Skeletal muscle tissue (tissue), 3 donors: ENCODE measurements at regions not wholly inside any gene's neighbourhood (a gene's known extent, or its start where the extent isn't known, plus 50 kb on each side); places are given as distances from the start of the nearest gene placed in this dataset.

Experiments
- H3K27ac ChIP-seq: one replicate; pipeline ENCODE4 v1.7.0; 2013; ENCODE audit warnings: mild to moderate bottlenecking, low read depth, low read length, inconsistent platforms
- H3K27me3 ChIP-seq, 3 donors: one replicate each; pipeline ENCODE4 v1.7.0; 2013; ENCODE audit warnings: low read length in 3 of 3; ENCODE audit not compliant: control insufficient read depth in 3 of 3, insufficient read depth in 3 of 3
- H3K36me3 ChIP-seq, 3 donors: one replicate each; pipeline ENCODE4 v1.7.0; 2013; ENCODE audit warnings: low read length in 3 of 3; ENCODE audit not compliant: control insufficient read depth in 3 of 3, insufficient read depth in 3 of 3
- H3K4me1 ChIP-seq, 3 donors: one replicate each; pipeline ENCODE4 v1.7.0; 2013; ENCODE audit warnings: low read length in 3 of 3, mild to moderate bottlenecking in 3 of 3; ENCODE audit not compliant: control insufficient read depth in 3 of 3, insufficient read depth in 3 of 3
- H3K4me3 ChIP-seq, 3 donors: one replicate each; pipeline ENCODE4 v1.7.0; 2013; ENCODE audit warnings: low read length in 3 of 3
- H3K9ac ChIP-seq, 3 donors: one replicate each; pipeline ENCODE4 v1.7.0; 2013; ENCODE audit warnings: low read length in 3 of 3, mild to moderate bottlenecking in 3 of 3, moderate library complexity in 2 of 3, low read depth in 1 of 3
- H3K9me3 ChIP-seq, 3 donors: one replicate each; pipeline ENCODE4 v1.7.0; 2013; ENCODE audit warnings: low read length in 3 of 3; ENCODE audit not compliant: control insufficient read depth in 3 of 3
- donor health status: Osteomylitis.

DNA sequence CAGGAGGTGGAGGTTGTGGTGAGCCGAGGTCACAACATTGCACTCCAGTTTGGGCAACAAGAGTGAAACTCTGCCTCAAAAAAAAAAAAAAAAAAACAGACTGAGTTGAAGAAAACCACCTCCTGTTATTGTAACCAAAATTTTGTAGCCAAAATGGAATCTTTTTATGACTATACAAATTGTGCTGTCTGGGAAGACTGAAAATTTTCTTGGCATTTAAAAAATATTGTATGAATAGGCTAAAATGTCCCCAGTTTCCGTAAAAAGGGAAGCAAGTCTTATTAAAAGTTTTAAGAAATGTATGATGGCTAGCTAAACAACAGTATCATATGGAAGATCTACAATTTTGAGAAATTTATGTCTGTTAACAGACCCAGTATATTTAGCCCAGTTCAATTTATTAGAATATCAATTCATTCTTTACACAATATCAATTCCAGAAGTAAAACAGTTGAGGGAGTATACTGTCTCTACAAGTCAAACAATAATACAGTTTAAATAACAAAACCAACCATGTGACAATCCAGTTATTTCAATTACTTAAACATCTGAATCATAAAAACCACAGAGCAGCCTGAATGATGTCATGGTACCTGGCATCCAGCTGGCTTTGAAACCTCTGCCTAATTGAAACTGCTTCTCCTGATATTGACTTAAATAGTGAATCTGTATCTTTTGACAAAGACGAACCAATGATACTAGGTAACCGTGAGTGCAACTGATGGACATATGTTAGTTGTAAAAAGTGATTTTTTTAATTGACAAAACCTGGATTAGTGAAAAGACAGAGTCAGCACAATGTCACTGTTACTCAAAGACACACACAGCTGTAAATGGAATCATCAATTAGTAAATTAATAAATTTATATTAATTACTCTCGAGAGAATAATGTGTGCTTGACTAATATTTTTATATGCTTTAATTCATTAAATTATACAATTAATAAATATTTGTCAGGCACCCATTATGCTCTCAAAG lies 166.6 kb upstream of the MARCKS start:
- H3K9ac ChIP-seq = no peak overlapping the region
- H3K36me3 ChIP-seq = no peaks in the 10 kb centered on the region
- H3K4me1 ChIP-seq = no peaks in the 10 kb centered on the region
- no peaks in the 10 kb centered on the region for H3K27me3 ChIP-seq
- H3K9me3 ChIP-seq = no peaks in the 10 kb centered on the region
- no peak overlapping the region for H3K27ac ChIP-seq
- no peak overlapping the region for H3K4me3 ChIP-seq

DNA sequence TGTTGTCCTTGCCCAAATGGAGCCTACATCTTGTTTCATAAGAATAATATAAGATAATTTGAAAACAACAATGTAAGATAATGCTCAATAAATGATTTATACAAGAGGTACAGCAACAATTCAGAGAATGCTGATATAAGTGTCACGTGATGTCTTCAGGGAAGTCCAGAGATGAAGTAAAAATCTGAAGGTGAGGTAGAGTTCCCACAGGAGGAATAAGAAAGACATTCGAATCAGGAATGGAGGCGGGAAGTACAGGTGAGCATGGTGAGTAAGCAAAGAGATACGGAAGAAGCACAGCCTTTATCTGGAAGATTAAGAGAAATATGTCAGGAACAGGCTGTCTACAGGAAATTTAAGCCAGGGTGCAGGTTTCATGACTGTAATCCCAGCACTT lies 165.9 kb upstream of the MARCKS start:
- H3K4me3 ChIP-seq = no peak overlapping the region
- H3K27me3 ChIP-seq = no peaks in the 10 kb centered on the region
- H3K9ac ChIP-seq = no peak overlapping the region
- H3K27ac ChIP-seq = no peak overlapping the region
- no peaks in the 10 kb centered on the region for H3K36me3 ChIP-seq
- no peaks in the 10 kb centered on the region for H3K4me1 ChIP-seq
- H3K9me3 ChIP-seq = no peaks in the 10 kb centered on the region

DNA sequence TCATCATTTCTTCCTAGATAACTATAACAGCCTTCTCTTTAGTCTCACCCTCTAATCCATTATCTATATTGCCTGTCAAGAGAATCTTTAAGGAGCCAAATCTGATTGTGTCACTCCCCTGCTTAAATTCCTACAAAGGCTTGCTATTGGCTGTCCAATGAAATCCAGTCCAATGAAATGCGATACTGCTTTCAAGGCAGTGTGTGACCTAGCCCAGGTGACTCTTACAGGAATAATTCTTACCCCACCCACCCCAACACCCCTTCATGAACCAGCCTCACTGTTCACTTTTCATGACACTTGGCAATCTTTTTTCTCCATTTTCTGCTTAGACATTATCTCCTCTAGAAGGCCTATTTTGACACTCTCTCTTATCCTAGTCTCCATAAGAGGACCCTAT lies 163.3 kb upstream of the MARCKS start:
- Histone ChIP-seq H3K27ac (no peak overlapping the region), H3K27me3 (no peaks in the 10 kb centered on the region), H3K4me1 (no peaks in the 10 kb centered on the region), H3K9me3 (no peaks in the 10 kb centered on the region), H3K36me3 (no peaks in the 10 kb centered on the region), H3K4me3 (no peak overlapping the region), H3K9ac (no peak overlapping the region)

DNA sequence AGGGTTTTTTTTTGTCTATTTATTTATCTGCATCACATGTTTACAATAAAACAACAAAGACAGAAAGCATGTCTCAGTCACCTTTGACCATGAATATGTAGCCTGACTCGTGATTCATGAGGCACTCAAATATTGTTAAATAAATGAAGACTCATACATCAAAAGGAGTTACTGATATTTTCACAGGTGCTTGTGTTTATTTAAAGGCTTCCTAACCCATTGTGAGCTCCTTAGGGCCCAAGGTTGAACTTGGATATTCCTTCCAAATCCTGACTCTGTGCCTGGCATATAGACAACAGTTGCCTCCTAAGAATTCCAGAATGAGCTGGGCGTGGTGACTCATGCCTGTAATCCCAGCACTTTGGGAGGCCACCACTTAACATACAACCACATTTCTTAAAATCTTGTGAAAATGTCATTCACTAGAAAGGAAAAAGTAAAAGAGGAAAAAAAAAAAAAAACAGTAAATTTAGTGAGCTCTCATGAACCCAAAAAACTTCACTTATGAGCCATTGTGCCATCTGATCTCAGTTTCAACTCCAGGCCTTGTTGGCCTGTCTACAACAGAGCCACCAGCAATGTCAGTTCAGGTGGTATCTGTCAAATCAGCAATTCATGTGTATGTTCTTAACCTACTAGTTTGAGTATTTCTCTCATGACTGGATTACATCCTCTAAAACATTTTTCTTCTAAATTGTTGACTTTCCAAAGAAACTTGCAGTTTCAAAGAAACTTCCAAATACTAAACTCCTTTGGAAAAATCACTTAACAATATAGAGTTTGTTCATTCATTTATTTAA lies 162.7 kb upstream of the MARCKS start:
- Histone ChIP-seq H3K36me3 (no peaks in the 10 kb centered on the region), H3K27ac (no peak overlapping the region), H3K27me3 (no peaks in the 10 kb centered on the region), H3K9ac (no peak overlapping the region), H3K9me3 (no peaks in the 10 kb centered on the region), H3K4me1 (no peaks in the 10 kb centered on the region), H3K4me3 (no peak overlapping the region)

DNA sequence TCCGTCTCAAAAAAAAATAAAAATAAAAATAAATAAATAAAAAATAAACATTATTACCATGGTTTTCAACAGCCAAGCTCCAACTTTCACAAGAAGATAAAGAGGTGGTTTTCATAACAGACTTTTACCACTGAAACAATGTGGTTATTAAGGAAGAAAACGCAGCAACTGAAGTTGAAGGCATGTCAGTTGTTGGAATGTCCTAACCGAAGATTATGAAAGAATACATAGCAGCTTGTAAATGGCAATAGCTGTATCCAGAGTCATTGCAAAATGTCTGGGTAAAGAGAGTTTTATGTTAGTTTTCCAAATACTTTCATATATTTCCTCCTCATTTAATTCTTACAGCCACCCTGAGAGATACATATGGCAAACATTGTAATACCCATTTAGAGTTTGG lies 161.6 kb upstream of the MARCKS start:
- Histone ChIP-seq H3K4me1 (no peaks in the 10 kb centered on the region), H3K36me3 (no peaks in the 10 kb centered on the region), H3K4me3 (no peak overlapping the region), H3K9ac (no peak overlapping the region), H3K27ac (no peak overlapping the region), H3K9me3 (no peaks in the 10 kb centered on the region), H3K27me3 (no peaks in the 10 kb centered on the region)

DNA sequence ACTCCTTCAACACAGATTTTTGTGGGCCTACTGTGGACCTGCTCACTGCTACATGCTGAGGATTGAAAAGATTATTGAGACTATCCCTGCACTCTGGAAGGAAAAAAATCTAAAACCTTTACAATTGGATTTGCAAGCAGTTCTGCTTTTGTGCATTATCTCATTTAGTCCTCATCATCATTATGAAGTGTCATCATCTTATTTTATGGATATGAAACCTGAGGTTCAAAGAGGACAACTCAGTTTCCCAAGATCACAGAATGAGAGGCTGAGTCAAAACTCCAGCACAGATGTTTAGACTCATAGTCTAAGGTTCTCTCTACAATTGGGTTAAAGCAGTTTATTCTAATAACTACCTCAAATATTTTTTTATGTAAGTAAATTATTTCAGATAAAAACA lies 160.2 kb upstream of the MARCKS start:
- Histone ChIP-seq H3K27me3 (no peaks in the 10 kb centered on the region), H3K27ac (no peak overlapping the region), H3K4me1 (no peaks in the 10 kb centered on the region), H3K36me3 (no peaks in the 10 kb centered on the region), H3K9ac (no peak overlapping the region), H3K4me3 (no peak overlapping the region), H3K9me3 (no peaks in the 10 kb centered on the region)

DNA sequence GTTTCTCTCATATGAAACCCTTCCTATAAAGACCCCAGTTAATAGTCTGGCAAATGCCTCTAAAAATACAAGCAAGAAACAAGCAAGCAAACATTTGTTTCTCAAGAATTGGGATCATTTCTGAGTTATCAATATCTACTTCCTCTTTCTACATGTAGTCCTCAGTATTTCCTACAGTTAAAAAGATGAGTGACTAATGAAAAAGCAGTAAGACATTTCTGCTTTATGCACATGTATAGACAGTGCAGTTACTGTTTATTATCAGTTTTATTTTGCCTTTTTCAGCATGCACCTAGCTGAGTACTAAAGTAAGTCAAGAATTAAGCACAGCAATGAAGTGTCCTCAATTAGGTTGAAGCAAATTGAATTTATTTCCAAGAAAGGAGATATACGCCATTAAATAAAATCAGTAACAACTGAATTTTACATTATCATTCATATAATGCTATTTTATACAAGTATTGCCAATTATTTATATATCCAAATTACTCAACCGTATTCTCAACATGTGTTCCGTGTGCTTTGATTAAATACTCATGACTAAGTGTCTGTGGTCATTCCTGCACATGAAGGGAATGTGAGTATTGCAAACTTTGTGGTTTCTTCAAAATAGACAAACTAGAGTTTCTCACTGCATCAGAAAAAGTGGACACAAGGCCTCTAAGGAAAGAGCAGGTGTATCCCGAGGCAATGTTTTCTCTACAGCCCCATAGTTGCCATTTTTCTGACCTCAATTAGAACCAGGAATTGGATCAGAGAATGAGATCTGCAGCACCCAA lies 159.3 kb upstream of the MARCKS start:
- Histone ChIP-seq H3K9me3 (no peaks in the 10 kb centered on the region), H3K4me3 (no peak overlapping the region), H3K27me3 (no peaks in the 10 kb centered on the region), H3K36me3 (no peaks in the 10 kb centered on the region), H3K27ac (no peak overlapping the region), H3K9ac (no peak overlapping the region), H3K4me1 (no peaks in the 10 kb centered on the region)

DNA sequence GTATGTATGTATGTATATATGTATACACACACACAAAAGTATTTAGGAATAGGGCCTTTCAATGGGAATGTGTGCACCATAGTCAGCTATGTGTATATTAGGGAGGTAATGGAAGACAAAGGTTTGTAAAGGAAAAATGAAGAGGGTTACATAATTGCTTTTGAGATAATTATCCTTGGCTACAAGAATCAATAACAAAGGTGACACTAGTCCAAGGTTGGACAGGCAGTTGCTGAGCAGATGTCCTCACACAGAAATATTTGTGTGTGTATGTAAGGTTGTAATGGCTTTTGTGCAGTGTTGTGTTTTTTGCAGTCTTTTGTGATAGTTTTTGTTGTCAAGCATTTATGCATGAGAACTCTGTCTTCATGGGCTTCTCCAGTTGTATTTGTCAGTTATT lies 157.9 kb upstream of the MARCKS start:
- Histone ChIP-seq H3K27me3 (no peaks in the 10 kb centered on the region), H3K4me1 (no peaks in the 10 kb centered on the region), H3K9ac (no peak overlapping the region), H3K4me3 (no peak overlapping the region), H3K9me3 (no peaks in the 10 kb centered on the region), H3K27ac (no peak overlapping the region), H3K36me3 (no peaks in the 10 kb centered on the region)

DNA sequence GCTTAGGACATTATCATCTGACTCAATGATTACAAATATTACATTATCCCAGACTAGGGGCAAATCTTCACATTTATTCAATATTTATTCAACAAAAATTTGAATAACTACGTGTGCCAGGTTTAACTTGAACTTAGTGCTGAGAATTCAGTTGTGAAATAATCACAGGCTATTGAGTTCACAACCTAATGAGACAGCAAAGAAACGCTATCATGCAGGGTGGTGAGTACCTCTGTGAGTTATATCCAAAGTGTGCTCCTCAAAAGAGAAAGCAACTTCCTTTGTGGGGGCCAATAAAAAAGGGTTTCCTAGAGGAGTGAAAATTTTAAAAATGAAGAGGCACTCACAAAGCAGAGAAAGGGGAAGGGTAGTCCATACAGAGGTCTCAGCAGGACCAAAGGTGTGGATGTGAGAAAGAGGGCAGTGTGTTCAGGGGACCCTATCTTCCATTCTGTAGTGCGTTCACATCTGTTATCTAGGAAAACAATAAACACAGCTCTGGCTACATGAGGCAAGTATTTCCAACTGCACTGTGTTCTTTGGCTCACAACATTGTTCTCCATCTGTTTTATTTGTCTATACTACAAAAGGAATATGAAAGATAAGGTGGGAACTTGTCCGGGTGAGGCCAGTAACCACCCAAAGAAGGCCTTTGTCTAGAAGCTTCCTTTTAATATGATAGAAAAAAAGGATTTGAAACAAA lies 155.4 kb upstream of the MARCKS start:
- no peaks in the 10 kb centered on the region for H3K9me3 ChIP-seq
- no peak overlapping the region for H3K27ac ChIP-seq

More for the DNA sequence above, 155.4 kb upstream of the MARCKS start:
- Histone ChIP-seq H3K4me3 (no peak overlapping the region), H3K36me3 (no peaks in the 10 kb centered on the region), H3K27me3 (no peaks in the 10 kb centered on the region), H3K9ac (no peak overlapping the region), H3K4me1 (no peaks in the 10 kb centered on the region)
